ENCODE measurements at regions not wholly inside any gene's neighbourhood (a gene's known extent, or its start where the extent isn't known, plus 50 kb on each side); places are given as distances from the start of the nearest gene placed in this dataset.

GRCh38 chr11:128210148-128210940, 377.0 kb downstream of the ETS1 start:
- Mint-ChIP-seq H3K27me3 (ENCODE audit: low read depth) (no peaks in the 10 kb centered on the region), H3K9me3 (peaks cover 8% of the 10 kb centered on the region), H3K36me3 (ENCODE audit: insufficient read depth) (peaks cover 1% of the 10 kb centered on the region), H3K4me1 (ENCODE audit: low read depth) (no peaks in the 10 kb centered on the region), H3K4me3 (no peak overlapping the region)
- ATAC-seq (peak; percentile 41 to 67), DNase-seq (no peak)

GRCh38 chr11:128209138-128209435, 378.3 kb downstream of the ETS1 start:
- no peak for DNase-seq
- Mint-ChIP-seq H3K9me3 (peaks cover 8% of the 10 kb centered on the region), H3K36me3 (ENCODE audit: insufficient read depth) (peaks cover 1% of the 10 kb centered on the region), H3K27me3 (ENCODE audit: low read depth) (no peaks in the 10 kb centered on the region), H3K4me1 (ENCODE audit: low read depth) (no peaks in the 10 kb centered on the region), H3K4me3 (no peak overlapping the region)
- ATAC-seq = no peak

GRCh38 chr11:128208329-128209137, 378.8 kb downstream of the ETS1 start:
- DNase-seq (no peak), ATAC-seq (no peak)
- Mint-ChIP-seq H3K36me3 (ENCODE audit: insufficient read depth) (peaks cover 1% of the 10 kb centered on the region), H3K4me1 (ENCODE audit: low read depth) (no peaks in the 10 kb centered on the region), H3K9me3 (peaks cover 8% of the 10 kb centered on the region), H3K27me3 (ENCODE audit: low read depth) (no peaks in the 10 kb centered on the region), H3K4me3 (no peak overlapping the region)

- Mint-ChIP-seq H3K9me3 (peaks cover 8% of the 10 kb centered on the region), H3K4me1 (ENCODE audit: low read depth) (no peaks in the 10 kb centered on the region), H3K27me3 (ENCODE audit: low read depth) (no peaks in the 10 kb centered on the region), H3K4me3 (no peak overlapping the region), H3K36me3 (ENCODE audit: insufficient read depth) (peaks cover 1% of the 10 kb centered on the region)
- no peak for ATAC-seq
- no peak for DNase-seq
Measured at GRCh38 chr11:128207861-128208321, 379.5 kb downstream of the ETS1 start.

GRCh38 chr11:128206461-128206860, 380.9 kb downstream of the ETS1 start:
- no peaks in the 10 kb centered on the region for H3K27me3 Mint-ChIP-seq (ENCODE audit: low read depth)
- DNase-seq (no peak), ATAC-seq (no peak)
- peaks cover 2% of the 10 kb centered on the region for H3K4me1 Mint-ChIP-seq (ENCODE audit: low read depth)
- no peak overlapping the region for H3K4me3 Mint-ChIP-seq
- peaks cover 8% of the 10 kb centered on the region for H3K9me3 Mint-ChIP-seq
- H3K36me3 Mint-ChIP-seq (ENCODE audit: insufficient read depth) = peaks cover 1% of the 10 kb centered on the region

- no peak for DNase-seq
- H3K36me3 Mint-ChIP-seq (ENCODE audit: insufficient read depth) = peaks cover 1% of the 10 kb centered on the region
- ATAC-seq = no peak
- no peaks in the 10 kb centered on the region for H3K27me3 Mint-ChIP-seq (ENCODE audit: low read depth)
- peaks cover 6% of the 10 kb centered on the region for H3K4me1 Mint-ChIP-seq (ENCODE audit: low read depth)
- H3K9me3 Mint-ChIP-seq = peaks cover 8% of the 10 kb centered on the region
- H3K4me3 Mint-ChIP-seq = no peak overlapping the region
Measured at GRCh38 chr11:128205796-128206195, 381.6 kb downstream of the ETS1 start.

GRCh38 chr11:128204898-128205297, 382.5 kb downstream of the ETS1 start:
- peaks cover 8% of the 10 kb centered on the region for H3K9me3 Mint-ChIP-seq
- ATAC-seq = no peak
- peaks cover 1% of the 10 kb centered on the region for H3K36me3 Mint-ChIP-seq (ENCODE audit: insufficient read depth)

GRCh38 chr11:128201801-128202200, 385.6 kb downstream of the ETS1 start:
- Mint-ChIP-seq H3K4me3 (no peak overlapping the region), H3K9me3 (peaks cover 7% of the 10 kb centered on the region), H3K27me3 (ENCODE audit: low read depth) (no peaks in the 10 kb centered on the region), H3K4me1 (ENCODE audit: low read depth) (peaks cover 12% of the 10 kb centered on the region), H3K36me3 (ENCODE audit: insufficient read depth) (peaks cover 1% of the 10 kb centered on the region)
- ATAC-seq (no peak), DNase-seq (no peak)

More at GRCh38 chr11:128204898-128205297, 382.5 kb downstream of the ETS1 start:
- no peak overlapping the region for H3K4me3 Mint-ChIP-seq
- no peak for DNase-seq
- no peaks in the 10 kb centered on the region for H3K27me3 Mint-ChIP-seq (ENCODE audit: low read depth)
- peaks cover 10% of the 10 kb centered on the region for H3K4me1 Mint-ChIP-seq (ENCODE audit: low read depth)

GRCh38 chr11:128201009-128201408, 386.3 kb downstream of the ETS1 start:
- DNase-seq (no peak), ATAC-seq (peak; percentile 81 to 87)
- Mint-ChIP-seq H3K9me3 (peaks cover 1% of the 10 kb centered on the region), H3K27me3 (ENCODE audit: low read depth) (no peaks in the 10 kb centered on the region), H3K4me1 (ENCODE audit: low read depth) (peaks cover 17% of the 10 kb centered on the region), H3K36me3 (ENCODE audit: insufficient read depth) (no peaks in the 10 kb centered on the region), H3K4me3 (no peak overlapping the region)

- DNase-seq (no peak), ATAC-seq (no peak)
- H3K4me1 Mint-ChIP-seq (ENCODE audit: low read depth) = peaks cover 20% of the 10 kb centered on the region
- no peaks in the 10 kb centered on the region for H3K9me3 Mint-ChIP-seq
- no peaks in the 10 kb centered on the region for H3K27me3 Mint-ChIP-seq (ENCODE audit: low read depth)
- H3K4me3 Mint-ChIP-seq = no peak overlapping the region
- no peaks in the 10 kb centered on the region for H3K36me3 Mint-ChIP-seq (ENCODE audit: insufficient read depth)
Measured at GRCh38 chr11:128200467-128200866, 386.9 kb downstream of the ETS1 start.

GRCh38 chr11:128198216-128198772, 389.1 kb downstream of the ETS1 start:
- Mint-ChIP-seq H3K36me3 (ENCODE audit: insufficient read depth) (no peaks in the 10 kb centered on the region), H3K4me3 (no peak overlapping the region), H3K4me1 (ENCODE audit: low read depth) (peaks cover 42% of the 10 kb centered on the region), H3K9me3 (no peaks in the 10 kb centered on the region), H3K27me3 (ENCODE audit: low read depth) (no peaks in the 10 kb centered on the region)
- DNase-seq (no peak), ATAC-seq (no peak)

- ATAC-seq (no peak), DNase-seq (no peak)
- H3K36me3 Mint-ChIP-seq (ENCODE audit: insufficient read depth) = no peaks in the 10 kb centered on the region
- peaks cover 41% of the 10 kb centered on the region for H3K4me1 Mint-ChIP-seq (ENCODE audit: low read depth)
- H3K9me3 Mint-ChIP-seq = no peaks in the 10 kb centered on the region
- H3K27me3 Mint-ChIP-seq (ENCODE audit: low read depth) = no peaks in the 10 kb centered on the region
- no peak overlapping the region for H3K4me3 Mint-ChIP-seq
Measured at GRCh38 chr11:128196235-128196634, 391.1 kb downstream of the ETS1 start.

- Mint-ChIP-seq H3K36me3 (ENCODE audit: insufficient read depth) (no peaks in the 10 kb centered on the region), H3K4me1 (ENCODE audit: low read depth) (peaks cover 41% of the 10 kb centered on the region), H3K27me3 (ENCODE audit: low read depth) (no peaks in the 10 kb centered on the region), H3K9me3 (no peaks in the 10 kb centered on the region), H3K4me3 (no peak overlapping the region)
- DNase-seq (no peak), ATAC-seq (peak in 1 of 2 donors; percentile 57)
Measured at GRCh38 chr11:128195756-128196155, 391.6 kb downstream of the ETS1 start.

GRCh38 chr11:128195057-128195751, 392.2 kb downstream of the ETS1 start:
- Mint-ChIP-seq H3K36me3 (ENCODE audit: insufficient read depth) (no peaks in the 10 kb centered on the region), H3K4me3 (peak overlapping the region; percentile 17), H3K27me3 (ENCODE audit: low read depth) (no peaks in the 10 kb centered on the region), H3K9me3 (no peaks in the 10 kb centered on the region), H3K4me1 (ENCODE audit: low read depth) (peaks cover 44% of the 10 kb centered on the region)
- ATAC-seq = peak; percentile 29 to 67
- peak; percentile 15 for DNase-seq
